ENCODE measurements at regions not wholly inside any gene's neighbourhood (a gene's known extent, or its start where the extent isn't known, plus 50 kb on each side); places are given as distances from the start of the nearest gene placed in this dataset.

DNA sequence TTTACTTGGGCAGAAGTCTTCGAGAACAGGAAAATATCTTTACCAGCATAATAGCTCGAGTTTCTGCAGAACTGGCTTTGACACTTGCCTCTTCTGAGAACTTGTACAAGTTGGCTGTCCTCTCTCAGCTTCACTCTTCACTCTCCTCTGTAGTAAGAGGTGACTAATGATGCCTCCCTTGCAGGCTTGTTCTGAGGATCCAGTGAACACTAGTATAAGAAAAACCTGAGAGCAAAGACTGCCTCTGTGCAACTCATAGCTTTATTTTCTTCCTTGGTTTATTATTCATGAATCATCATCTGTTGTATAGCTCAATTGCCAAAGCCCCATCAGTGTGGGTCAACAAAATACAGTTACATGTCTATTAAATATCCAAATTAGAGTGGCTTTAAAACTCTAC is 266.7 kb upstream of the CLNK start:
- TF ChIP-seq LEF1 (IDR thresholded peaks at IDR 0.05; ENCODE audit: borderline replicate concordance), result no peak
- TF ChIP-seq SP1 (IDR thresholded peaks at IDR 0.05), result no peak
- TF ChIP-seq CTBP1 (IDR thresholded peaks at IDR 0.05; ENCODE audit: borderline replicate concordance), result no peak
- TF ChIP-seq SUZ12 (IDR thresholded peaks at IDR 0.05), result no peak
- TF ChIP-seq ZNF384 (IDR thresholded peaks at IDR 0.05), result no peak
- no peak for TF ChIP-seq ARNT (IDR thresholded peaks at IDR 0.05)
- no peak for TF ChIP-seq FOXK2 (IDR thresholded peaks at IDR 0.05)
- no peak for TF ChIP-seq TARDBP (IDR thresholded peaks at IDR 0.05)
- no peak for TF ChIP-seq ELF4 (IDR thresholded peaks at IDR 0.05)
- no peak for TF ChIP-seq FOXA1 (IDR thresholded peaks at IDR 0.05)
- no peak for TF ChIP-seq BHLHE40 (IDR thresholded peaks at IDR 0.05; ENCODE audit: borderline replicate concordance)
- no peak for TF ChIP-seq HDGF (IDR thresholded peaks at IDR 0.05; ENCODE audit: borderline replicate concordance)
- TF ChIP-seq L3MBTL2 (conservative IDR thresholded peaks at IDR 0.05), result no peak
- TF ChIP-seq FOXM1 (IDR thresholded peaks at IDR 0.05; ENCODE audit: borderline replicate concordance), result no peak
- TF ChIP-seq, protein P1, sequence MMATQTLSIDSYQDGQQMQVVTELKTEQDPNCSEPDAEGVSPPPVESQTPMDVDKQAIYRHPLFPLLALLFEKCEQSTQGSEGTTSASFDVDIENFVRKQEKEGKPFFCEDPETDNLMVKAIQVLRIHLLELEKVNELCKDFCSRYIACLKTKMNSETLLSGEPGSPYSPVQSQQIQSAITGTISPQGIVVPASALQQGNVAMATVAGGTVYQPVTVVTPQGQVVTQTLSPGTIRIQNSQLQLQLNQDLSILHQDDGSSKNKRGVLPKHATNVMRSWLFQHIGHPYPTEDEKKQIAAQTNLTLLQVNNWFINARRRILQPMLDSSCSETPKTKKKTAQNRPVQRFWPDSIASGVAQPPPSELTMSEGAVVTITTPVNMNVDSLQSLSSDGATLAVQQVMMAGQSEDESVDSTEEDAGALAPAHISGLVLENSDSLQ (IDR thresholded peaks at IDR 0.05), result no peak
- TF ChIP-seq NFRKB (IDR thresholded peaks at IDR 0.05), result no peak
- ChIA-PET CTCF (no interaction called here), POLR2A (no interaction called here)
- no peak for DNase-seq (ENCODE audit: extremely low spot score)

DNA sequence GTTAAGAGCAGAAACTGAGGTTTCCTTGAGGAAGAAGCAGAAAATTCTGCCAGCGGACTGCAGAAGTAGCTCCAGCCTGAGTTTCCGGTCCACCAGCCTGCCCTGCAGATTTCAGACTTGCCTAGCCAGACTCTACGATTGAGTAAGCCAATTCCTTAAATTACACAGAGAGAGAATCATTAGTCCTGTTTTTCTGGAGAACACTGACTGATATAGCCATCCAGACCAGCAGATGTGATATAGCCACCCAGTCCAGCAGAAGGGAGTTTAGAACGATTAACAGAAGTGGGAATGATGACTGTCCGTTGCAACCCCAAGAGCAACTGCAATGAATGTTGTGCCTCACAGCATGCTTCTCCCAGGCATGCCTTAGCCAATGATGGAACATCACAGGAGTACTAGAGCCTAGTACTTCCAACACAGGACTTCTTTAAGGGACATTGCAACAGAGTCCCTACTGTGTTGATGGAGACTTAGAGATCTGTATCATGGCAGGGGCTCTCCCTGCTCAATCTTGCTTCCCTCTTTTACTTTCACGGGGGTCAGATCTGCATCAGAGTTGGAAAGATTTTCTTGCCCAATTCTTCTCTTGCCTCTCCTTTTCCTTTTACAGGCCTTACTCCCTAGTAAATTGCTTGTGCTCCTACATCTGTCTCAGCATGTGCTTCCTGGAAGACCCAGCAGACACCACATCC is 264.6 kb upstream of the CLNK start:
- TF ChIP-seq ELF4 (IDR thresholded peaks at IDR 0.05), result no peak
- no peak for TF ChIP-seq HDGF (IDR thresholded peaks at IDR 0.05; ENCODE audit: borderline replicate concordance)
- no peak for TF ChIP-seq FOXM1 (IDR thresholded peaks at IDR 0.05; ENCODE audit: borderline replicate concordance)
- TF ChIP-seq FOXA1 (IDR thresholded peaks at IDR 0.05), result no peak
- no peak for TF ChIP-seq ZNF384 (IDR thresholded peaks at IDR 0.05)
- no peak for TF ChIP-seq SP1 (IDR thresholded peaks at IDR 0.05)
- TF ChIP-seq ARNT (IDR thresholded peaks at IDR 0.05), result no peak
- no peak for TF ChIP-seq SUZ12 (IDR thresholded peaks at IDR 0.05)
- no peak for TF ChIP-seq FOXK2 (IDR thresholded peaks at IDR 0.05)
- no peak for TF ChIP-seq BHLHE40 (IDR thresholded peaks at IDR 0.05; ENCODE audit: borderline replicate concordance)
- ChIA-PET CTCF (no interaction called here), POLR2A (no interaction called here)
- DNase-seq (ENCODE audit: extremely low spot score), result no peak

DNA sequence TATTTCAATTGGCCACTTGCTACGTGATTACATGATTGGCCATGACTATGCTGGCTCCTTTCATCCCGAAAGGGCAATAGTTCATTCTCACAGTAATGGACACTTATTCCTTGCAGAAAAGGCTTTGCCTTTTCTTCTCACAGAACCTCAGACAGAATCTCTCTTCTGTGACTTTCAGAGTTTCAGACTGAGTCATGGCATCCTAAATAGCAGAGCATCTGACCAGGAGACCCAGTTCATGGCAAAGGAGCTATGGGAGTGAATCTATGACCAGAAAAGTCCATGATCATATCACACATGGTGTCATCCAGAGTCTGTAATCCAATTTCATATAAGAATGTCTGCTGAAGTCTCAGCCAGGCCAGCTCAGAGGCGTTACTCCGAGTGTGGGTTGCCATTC is 263.3 kb upstream of the CLNK start:
- ChIA-PET POLR2A (no interaction called here), CTCF (no interaction called here)
- TF ChIP-seq FOXM1 (IDR thresholded peaks at IDR 0.05; ENCODE audit: borderline replicate concordance), result no peak
- no peak for DNase-seq (ENCODE audit: extremely low spot score)

DNA sequence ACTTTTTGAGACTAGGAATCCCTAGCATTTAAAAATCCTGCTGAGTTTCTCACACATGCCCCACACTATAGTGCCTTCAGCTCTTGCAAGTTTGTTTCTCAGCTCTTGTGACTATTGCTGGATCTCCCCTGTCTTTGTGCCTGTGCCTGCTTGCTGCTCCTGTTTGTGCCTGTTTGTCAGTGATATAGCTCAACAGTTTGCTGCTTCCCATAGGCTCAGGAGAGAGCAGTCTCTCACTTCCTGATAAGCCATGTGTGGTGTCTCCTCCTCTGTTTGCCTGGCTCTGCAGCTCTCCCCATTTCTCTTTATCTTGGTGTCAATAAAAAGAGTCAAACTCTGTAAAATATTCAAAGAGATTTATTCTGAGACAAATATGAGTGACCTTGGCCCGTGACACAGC is 259.8 kb upstream of the CLNK start:
- DNase-seq (ENCODE audit: extremely low spot score), result no peak
- TF ChIP-seq FOXK2 (IDR thresholded peaks at IDR 0.05), result no peak
- TF ChIP-seq, protein P1 (IDR thresholded peaks at IDR 0.05), result no peak
- no peak for TF ChIP-seq ZNF384 (IDR thresholded peaks at IDR 0.05)
- TF ChIP-seq FOXA1 (IDR thresholded peaks at IDR 0.05), result no peak
- TF ChIP-seq ARNT (IDR thresholded peaks at IDR 0.05), result no peak
- TF ChIP-seq SUZ12 (IDR thresholded peaks at IDR 0.05), result no peak
- POLR2A ChIA-PET, result no interaction called here
- CTCF ChIA-PET, result no interaction called here

DNA sequence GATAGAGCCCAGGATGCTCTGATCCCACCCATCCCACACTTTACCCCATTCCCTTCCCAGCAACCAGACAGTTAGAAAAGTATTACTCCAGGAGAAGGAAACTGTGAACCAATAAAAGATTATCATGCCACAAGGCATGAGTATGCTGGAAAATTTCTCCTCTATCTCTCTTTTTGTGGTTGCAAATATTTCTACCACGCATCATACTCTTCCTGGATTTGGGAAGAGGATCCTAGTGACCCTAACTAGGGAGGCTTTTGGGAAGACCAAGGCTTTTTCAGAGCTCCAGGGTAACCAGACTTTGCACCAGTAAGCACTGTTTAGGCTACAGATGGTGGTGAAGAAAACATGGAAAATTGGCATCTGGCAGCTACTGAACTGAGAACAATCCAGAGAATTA is 257.6 kb upstream of the CLNK start:
- ChIA-PET CTCF (no interaction called here), POLR2A (no interaction called here)
- no peak for TF ChIP-seq ZNF384 (IDR thresholded peaks at IDR 0.05)
- TF ChIP-seq, protein P1 (IDR thresholded peaks at IDR 0.05), result no peak
- no peak for TF ChIP-seq SP1 (IDR thresholded peaks at IDR 0.05)
- no peak for TF ChIP-seq LEF1 (IDR thresholded peaks at IDR 0.05; ENCODE audit: borderline replicate concordance)
- TF ChIP-seq HDGF (IDR thresholded peaks at IDR 0.05; ENCODE audit: borderline replicate concordance), result no peak
- TF ChIP-seq ELF4 (IDR thresholded peaks at IDR 0.05), result no peak
- no peak for TF ChIP-seq FOXA1 (IDR thresholded peaks at IDR 0.05)
- no peak for TF ChIP-seq TARDBP (IDR thresholded peaks at IDR 0.05)
- DNase-seq (ENCODE audit: extremely low spot score), result no peak

DNA sequence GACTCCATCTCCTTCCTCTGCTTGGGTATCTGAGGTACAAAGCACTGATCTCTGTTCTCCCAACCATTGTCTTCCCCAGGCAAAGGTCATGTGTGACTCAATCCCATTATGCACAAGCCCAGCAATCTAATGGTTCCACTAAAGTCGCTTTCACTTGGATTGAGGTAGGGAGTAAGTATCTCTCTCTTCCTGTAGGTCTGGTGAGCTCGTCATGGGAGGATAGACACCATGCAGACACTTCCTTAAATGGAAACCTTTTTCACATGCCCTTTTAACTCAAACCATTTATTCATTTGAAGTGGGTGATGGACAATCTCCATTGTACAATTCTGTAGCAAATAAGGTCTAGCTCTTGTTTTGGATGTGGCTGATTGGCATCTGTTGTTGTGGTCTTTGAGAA is 245.2 kb upstream of the CLNK start:
- DNase-seq (ENCODE audit: extremely low spot score), result no peak
- ChIA-PET POLR2A (no interaction called here), CTCF (no interaction called here)
- no peak for TF ChIP-seq ELF4 (IDR thresholded peaks at IDR 0.05)
- no peak for TF ChIP-seq ZNF384 (IDR thresholded peaks at IDR 0.05)
- no peak for TF ChIP-seq TARDBP (IDR thresholded peaks at IDR 0.05)
- no peak for TF ChIP-seq LEF1 (IDR thresholded peaks at IDR 0.05; ENCODE audit: borderline replicate concordance)
- TF ChIP-seq SP1 (IDR thresholded peaks at IDR 0.05), result no peak
- TF ChIP-seq, protein P1 (IDR thresholded peaks at IDR 0.05), result no peak
- TF ChIP-seq BHLHE40 (IDR thresholded peaks at IDR 0.05; ENCODE audit: borderline replicate concordance), result no peak
- TF ChIP-seq FOXK2 (IDR thresholded peaks at IDR 0.05), result no peak
- TF ChIP-seq FOXA1 (IDR thresholded peaks at IDR 0.05), result no peak
- no peak for TF ChIP-seq ARNT (IDR thresholded peaks at IDR 0.05)
- TF ChIP-seq SUZ12 (IDR thresholded peaks at IDR 0.05), result no peak
- TF ChIP-seq CTBP1 (IDR thresholded peaks at IDR 0.05; ENCODE audit: borderline replicate concordance), result no peak
- no peak for TF ChIP-seq FOXM1 (IDR thresholded peaks at IDR 0.05; ENCODE audit: borderline replicate concordance)
- no peak for TF ChIP-seq L3MBTL2 (conservative IDR thresholded peaks at IDR 0.05)
- no peak for TF ChIP-seq HDGF (IDR thresholded peaks at IDR 0.05; ENCODE audit: borderline replicate concordance)
- TF ChIP-seq NFRKB (IDR thresholded peaks at IDR 0.05), result no peak

Measured in HEK293T (cell line).